ENCODE measurements at regions not wholly inside any gene's neighbourhood (a gene's known extent, or its start where the extent isn't known, plus 50 kb on each side); places are given as distances from the start of the nearest gene placed in this dataset.

DNA sequence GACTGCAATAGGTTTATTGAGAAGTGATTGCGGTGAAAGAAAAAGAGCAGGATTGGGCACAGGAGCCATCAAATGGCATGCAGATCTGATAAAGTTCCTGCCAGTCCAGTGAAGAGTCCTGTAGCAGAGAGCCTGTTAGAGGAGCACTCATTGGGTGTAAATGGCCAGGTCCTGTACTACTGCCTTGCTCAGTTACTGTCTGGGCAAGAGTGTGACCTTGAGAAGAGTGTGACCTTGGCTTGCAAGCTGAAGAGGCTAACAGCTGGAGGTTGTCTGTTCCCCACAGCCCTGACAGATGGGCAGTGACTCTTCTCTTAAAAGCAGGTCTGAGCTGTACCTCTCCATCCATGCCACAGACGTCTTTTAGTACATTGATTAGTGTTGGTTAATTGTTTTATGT is 148.6 kb upstream of the SLC38A2 start:
- H3K23ac ChIP-seq (ENCODE audit: insufficient read length), result no peak overlapping the region
- no peaks in the 10 kb centered on the region for H3K36me3 ChIP-seq (ENCODE audit: control insufficient read depth in 2 of 4, insufficient read depth in 4 of 4, low read length in 3 of 4)
- DNase-seq (ENCODE audit: low read depth in 1 of 2, low spot score in 2 of 2) (no peak), FAIRE-seq (no peak)
- no peak overlapping the region for H2BK12ac ChIP-seq (ENCODE audit: low read depth, low read length)
- POLR2A ChIA-PET (ENCODE audit: partially characterized antibody), result no interaction called here
- H3K9ac ChIP-seq (replicated peaks in 1 of 4; ENCODE audit: extremely low read depth in 1 of 4, low read depth in 3 of 4, low read length in 3 of 4), result no peak overlapping the region
- H3K79me2 ChIP-seq (ENCODE audit: control insufficient read depth in 1 of 2, insufficient read depth in 2 of 2, low read length in 2 of 2), result no peaks in the 10 kb centered on the region
- no peak overlapping the region for H2AK5ac ChIP-seq (ENCODE audit: low read depth, low read length)
- WGBS, 2 experiments (ENCODE audit: extremely low coverage in 1 of 2, insufficient coverage in 1 of 2, insufficient read length in 1 of 2, insufficient replicate concordance in 2 of 2, low coverage in 1 of 2, low lambda C conversion rate in 2 of 2, missing lambda C conversion rate in 1 of 2), result 89% methylated on average over 2 of the region's 2 CpGs; no CpG with 5 or more reads in 1 of the 2 experiments
- H2BK15ac ChIP-seq (ENCODE audit: low read length), result no peak overlapping the region
- H3K4me2 ChIP-seq (ENCODE audit: insufficient read depth in 1 of 2, low read depth in 2 of 2, low read length in 2 of 2), result no peak overlapping the region
- H3K18ac ChIP-seq (ENCODE audit: extremely low read depth, low read length), result no peak overlapping the region
- H3K9me3 ChIP-seq (ENCODE audit: insufficient read depth in 2 of 2, low read depth in 1 of 2, low read length in 1 of 2), result no peaks in the 10 kb centered on the region
- H4K5ac ChIP-seq (ENCODE audit: insufficient read length, low read depth, low read length), result no peak overlapping the region
- CTCF ChIA-PET (ENCODE audit: partially characterized antibody), result interaction anchor here (1.0 to 1.1 kb wide), 2 partner anchors 156 to 190 kb away, joined by 3 read pairs; no protein-coding TSS in a partner anchor
- no peaks in the 10 kb centered on the region for H3K27me3 ChIP-seq (replicated peaks in 1 of 4; ENCODE audit: control insufficient read depth in 3 of 4, extremely low read depth in 1 of 4, insufficient read depth in 3 of 4, low read length in 3 of 4)
- H4K91ac ChIP-seq (replicated peaks; ENCODE audit: insufficient read length, low read length), result no peak overlapping the region
- no peak overlapping the region for H2BK20ac ChIP-seq (ENCODE audit: low read length)
- H3K79me1 ChIP-seq (ENCODE audit: low read depth, low read length), result no peaks in the 10 kb centered on the region
- H3K27ac ChIP-seq (ENCODE audit: low read depth, low read length), result no peak overlapping the region
- H2AFZ ChIP-seq (ENCODE audit: low read length), result no peak overlapping the region
- no peak overlapping the region for H3K14ac ChIP-seq (ENCODE audit: insufficient read length)
- H3K56ac ChIP-seq (replicated peaks; ENCODE audit: insufficient read length, low read depth, low read length), result no peak overlapping the region
- no peak overlapping the region for H4K8ac ChIP-seq (ENCODE audit: extremely low read depth, insufficient read depth, low read length)
- H2BK5ac ChIP-seq (ENCODE audit: low read depth, low read length), result no peak overlapping the region
- no peak overlapping the region for H3K4me3 ChIP-seq (ENCODE audit: extremely low read depth in 1 of 4, insufficient read depth in 2 of 4, low read depth in 3 of 4, low read length in 4 of 4)
- peaks cover 0 to 3% (median 0%) of the 10 kb centered on the region in 4 experiments; a peak in 1 of 7 replicates for H3K4me1 ChIP-seq (replicated peaks in 1 of 4; ENCODE audit: control insufficient read depth in 3 of 4, insufficient read depth in 4 of 4, low read length in 3 of 4)
- H2BK120ac ChIP-seq (replicated peaks; ENCODE audit: low read depth, low read length), result no peak overlapping the region
- H3K4ac ChIP-seq (replicated peaks; ENCODE audit: insufficient read length, low read depth, low read length), result no peak overlapping the region
- H3K23me2 ChIP-seq (ENCODE audit: low read depth, low read length), result no peaks in the 10 kb centered on the region
- no peaks in the 10 kb centered on the region for H4K20me1 ChIP-seq (replicated peaks in 1 of 2; ENCODE audit: control insufficient read depth in 1 of 2, insufficient read depth in 2 of 2, low read length in 2 of 2)
- no peak for TF ChIP-seq TAF7 (optimal IDR thresholded peaks at IDR 0.05; ENCODE audit: borderline replicate concordance, low read depth, low read length)
- no peak for TF ChIP-seq SP2 (IDR thresholded peaks at IDR 0.05; ENCODE audit: low read length)
- TF ChIP-seq, protein P1, sequence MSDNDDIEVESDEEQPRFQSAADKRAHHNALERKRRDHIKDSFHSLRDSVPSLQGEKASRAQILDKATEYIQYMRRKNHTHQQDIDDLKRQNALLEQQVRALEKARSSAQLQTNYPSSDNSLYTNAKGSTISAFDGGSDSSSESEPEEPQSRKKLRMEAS (IDR thresholded peaks at IDR 0.05), result no peak
- TF ChIP-seq, protein P2, sequence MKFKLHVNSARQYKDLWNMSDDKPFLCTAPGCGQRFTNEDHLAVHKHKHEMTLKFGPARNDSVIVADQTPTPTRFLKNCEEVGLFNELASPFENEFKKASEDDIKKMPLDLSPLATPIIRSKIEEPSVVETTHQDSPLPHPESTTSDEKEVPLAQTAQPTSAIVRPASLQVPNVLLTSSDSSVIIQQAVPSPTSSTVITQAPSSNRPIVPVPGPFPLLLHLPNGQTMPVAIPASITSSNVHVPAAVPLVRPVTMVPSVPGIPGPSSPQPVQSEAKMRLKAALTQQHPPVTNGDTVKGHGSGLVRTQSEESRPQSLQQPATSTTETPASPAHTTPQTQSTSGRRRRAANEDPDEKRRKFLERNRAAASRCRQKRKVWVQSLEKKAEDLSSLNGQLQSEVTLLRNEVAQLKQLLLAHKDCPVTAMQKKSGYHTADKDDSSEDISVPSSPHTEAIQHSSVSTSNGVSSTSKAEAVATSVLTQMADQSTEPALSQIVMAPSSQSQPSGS (IDR thresholded peaks at IDR 0.05; ENCODE audit: low read length), result no peak
- no peak for TF ChIP-seq SRF (IDR thresholded peaks at IDR 0.05; ENCODE audit: low read depth, low read length)
- no peak for TF ChIP-seq BACH1 (IDR thresholded peaks at IDR 0.05; ENCODE audit: low read length)
- no peak for TF ChIP-seq TAF1 (IDR thresholded peaks at IDR 0.05; ENCODE audit: low read depth, low read length)
- TF ChIP-seq KDM4A (IDR thresholded peaks at IDR 0.05; ENCODE audit: low read depth, low read length, severe bottlenecking), result no peak
- no peak for TF ChIP-seq SUZ12 (IDR thresholded peaks at IDR 0.05; ENCODE audit: low read length)
- TF ChIP-seq RAD21 (IDR thresholded peaks at IDR 0.05 in 1 of 2, conservative IDR thresholded peaks at IDR 0.05 in 1 of 2; ENCODE audit: low read depth in 2 of 2, low read length in 2 of 2), result no peak
- no peak for TF ChIP-seq GTF2F1 (IDR thresholded peaks at IDR 0.05; ENCODE audit: borderline replicate concordance, low read depth, low read length)
- no peak for TF ChIP-seq POU5F1 (IDR thresholded peaks at IDR 0.05; ENCODE audit: low read depth, low read length)
- TF ChIP-seq CHD1 (IDR thresholded peaks at IDR 0.05; ENCODE audit: low read depth, low read length), result no peak
